GOT3 (cell line): ENCODE measurements at regions not wholly inside any gene's neighbourhood (a gene's known extent, or its start where the extent isn't known, plus 50 kb on each side); places are given as distances from the start of the nearest gene placed in this dataset.

Experiments used
- DNase-seq: peaks from one replicate; lab custom pipeline; 2025; ENCODE audit warnings: mixed read lengths; lab: John Stamatoyannopoulos, UW

DNA sequence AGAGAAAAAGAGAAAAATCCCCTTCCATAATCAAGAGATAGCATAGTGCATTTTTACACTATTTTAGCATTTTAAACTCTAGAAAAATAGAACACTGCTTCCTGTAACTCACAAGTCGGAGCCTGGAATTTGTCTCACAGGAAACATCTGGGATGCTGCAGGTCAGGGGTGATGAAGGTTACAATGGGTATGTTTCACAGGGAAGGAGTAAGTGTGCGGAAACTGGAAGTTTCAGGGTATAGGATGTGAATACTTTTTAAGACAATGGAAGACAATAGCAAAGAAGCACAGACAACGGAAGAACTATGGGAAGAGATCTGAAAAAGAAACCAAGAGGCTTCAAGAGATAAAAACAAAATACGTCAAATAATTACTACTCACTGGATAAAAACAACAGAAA, 361.0 kb upstream of the MARCKS start:
- no peak for DNase-seq

DNA sequence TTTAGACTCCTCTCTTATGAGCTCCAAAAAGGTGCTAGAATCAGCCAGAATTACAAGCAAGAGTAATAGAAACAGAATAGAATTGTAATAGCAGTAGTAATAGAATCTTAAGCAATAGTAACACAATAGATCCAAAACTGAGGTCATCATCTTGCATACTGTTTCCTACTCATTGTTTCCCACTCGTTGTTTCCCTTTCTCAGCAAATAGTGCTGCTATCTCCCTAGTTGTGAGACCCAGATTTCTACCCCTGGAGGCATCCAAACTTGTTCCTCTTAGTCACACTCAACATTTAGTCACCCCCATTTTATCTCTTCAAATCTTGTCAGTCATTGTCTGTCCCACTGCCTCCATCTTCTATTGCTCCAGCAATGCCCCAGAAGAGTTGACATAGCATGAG, 356.9 kb upstream of the MARCKS start:
- DNase-seq = no peak

DNA sequence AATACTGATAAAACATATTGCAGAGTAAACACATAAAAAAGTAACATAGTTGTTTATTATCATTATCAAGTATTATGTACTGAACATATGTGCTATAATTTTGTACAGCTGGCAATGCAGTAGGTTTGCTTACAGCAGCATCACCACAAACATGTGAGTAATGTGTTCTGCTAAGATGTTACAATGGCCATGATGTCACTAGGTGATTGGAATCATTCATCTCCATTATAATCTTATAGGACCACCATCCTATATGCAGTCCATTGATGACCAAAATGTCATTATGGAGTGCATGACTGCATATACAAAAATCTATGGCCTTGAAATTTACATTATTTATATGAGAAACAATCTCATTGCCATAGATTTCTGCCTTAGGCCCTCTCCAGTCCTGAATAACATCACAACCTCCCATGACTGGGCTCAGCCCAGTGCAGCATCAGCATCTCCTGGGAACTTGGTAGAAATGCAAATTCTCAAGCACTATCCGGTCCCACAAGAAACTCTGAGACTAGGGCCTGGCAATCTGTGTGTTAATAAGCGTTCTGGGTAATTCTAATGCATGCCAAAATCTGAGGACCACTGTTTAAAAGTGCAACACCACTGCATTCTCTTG, 352.0 kb upstream of the MARCKS start:
- no peak for DNase-seq

DNA sequence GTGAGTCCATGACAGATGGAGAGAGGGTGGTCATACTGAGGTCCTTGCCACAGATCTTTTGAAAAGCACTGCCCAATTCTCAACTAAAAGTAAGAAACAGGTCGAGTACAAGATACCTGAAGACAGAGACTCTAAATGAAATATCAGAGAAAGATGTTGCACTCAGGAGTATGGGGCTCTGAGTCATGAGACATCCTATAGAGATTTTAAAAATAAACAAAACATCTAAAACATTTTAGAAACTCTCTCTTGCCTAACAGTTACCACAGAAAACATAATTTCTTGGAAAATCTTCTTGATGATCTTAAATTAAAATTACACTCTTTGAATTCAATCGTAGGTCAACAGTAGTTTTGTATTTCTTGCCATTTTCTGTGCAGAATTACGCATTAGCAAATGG, 348.9 kb upstream of the MARCKS start:
- DNase-seq = no peak

DNA sequence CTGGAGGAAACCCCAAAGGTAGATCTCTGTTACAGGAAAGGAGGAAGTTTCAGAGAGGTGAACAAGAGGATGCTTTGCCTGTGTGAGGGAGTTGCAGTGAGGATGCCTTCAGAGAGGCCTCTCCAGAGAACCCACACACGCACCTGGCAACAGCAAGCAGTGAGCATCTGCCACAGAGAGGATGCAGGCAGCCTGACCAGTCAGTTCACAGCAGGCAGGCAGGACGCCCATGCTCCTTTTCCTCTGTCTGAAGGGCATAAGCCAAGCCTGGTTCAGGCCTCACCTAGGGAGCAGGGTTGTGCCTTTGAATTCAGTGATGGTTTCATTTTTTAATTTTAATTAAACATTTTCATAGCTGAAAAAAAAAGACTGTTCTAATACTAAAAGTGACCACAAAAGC, 346.0 kb upstream of the MARCKS start:
- no peak for DNase-seq

DNA sequence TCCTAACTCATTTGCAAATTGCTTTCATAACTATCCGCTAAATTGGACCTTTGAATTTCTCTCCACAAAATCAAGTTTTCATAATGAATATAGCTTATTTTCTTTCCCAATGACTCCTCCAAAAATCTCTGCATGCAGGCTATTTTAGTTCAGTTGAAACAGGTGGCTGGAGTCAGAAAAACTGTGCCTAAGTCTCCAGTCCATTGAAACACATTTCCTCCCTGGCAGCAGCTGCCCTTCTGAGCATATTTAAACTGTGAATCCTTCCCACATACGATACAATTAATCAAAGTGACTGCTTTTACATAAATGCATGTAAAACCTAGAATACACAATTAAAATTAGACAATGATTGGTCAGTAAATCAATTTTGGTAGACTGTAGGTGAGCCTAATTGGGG, 344.6 kb upstream of the MARCKS start:
- DNase-seq = no peak

DNA sequence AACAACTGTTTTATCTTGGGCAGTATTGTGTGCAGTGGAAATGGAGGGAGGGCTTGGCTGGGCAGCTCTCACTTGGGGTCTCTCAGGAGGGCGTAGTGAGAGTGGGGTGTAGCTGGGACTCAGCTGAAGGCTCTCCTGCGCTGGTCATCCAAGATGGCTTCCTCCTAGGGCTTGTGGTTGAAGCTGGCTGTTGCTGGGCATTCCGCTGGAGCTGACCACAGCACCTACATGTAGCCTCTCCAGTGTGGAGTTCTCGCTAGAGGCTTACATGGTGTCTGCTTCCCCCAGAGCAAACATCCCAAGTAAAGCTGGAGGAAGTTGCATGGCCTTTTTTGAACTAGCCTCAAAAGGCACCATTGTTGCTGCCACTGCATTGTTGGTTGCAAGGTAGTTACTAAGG, 344.1 kb upstream of the MARCKS start:
- DNase-seq = no peak

DNA sequence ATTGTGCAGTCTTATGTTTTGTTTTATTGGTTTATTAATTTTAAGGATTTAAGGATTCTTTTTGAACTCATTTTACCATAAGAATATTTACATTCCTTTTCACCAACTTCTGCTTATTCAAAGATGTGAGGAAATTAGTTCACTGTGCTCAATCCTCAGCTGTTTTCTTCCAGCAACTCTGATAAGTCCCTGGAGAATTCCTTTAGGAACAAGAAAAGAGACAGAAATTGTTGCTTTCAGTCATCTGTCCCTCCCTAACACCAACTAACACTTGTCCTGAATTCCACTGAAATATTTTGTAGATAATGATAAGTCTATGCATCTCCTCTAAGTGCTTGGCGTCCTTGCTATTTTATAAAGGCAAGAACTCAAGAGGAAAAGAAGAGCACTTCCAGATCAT, 334.8 kb upstream of the MARCKS start:
- no peak for DNase-seq

DNA sequence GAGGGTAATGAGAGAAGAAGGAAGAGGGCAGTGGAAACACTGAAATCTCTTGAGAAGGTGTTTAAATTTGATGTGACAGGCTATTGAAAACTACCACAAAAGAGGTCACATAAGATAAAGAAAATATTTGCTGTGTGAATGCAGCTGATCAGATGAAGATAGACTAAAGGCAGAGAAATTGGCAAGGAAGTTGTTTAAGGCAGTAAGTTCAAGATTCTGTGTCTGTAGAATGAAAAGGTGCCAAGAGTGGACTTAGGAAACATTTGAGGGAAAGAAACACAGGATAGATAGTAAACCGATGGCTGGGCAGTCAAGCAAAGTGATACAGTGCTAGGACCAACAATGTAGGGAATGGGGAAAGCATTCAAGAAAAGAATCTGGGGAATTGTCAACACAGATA, 332.3 kb upstream of the MARCKS start:
- no peak for DNase-seq

DNA sequence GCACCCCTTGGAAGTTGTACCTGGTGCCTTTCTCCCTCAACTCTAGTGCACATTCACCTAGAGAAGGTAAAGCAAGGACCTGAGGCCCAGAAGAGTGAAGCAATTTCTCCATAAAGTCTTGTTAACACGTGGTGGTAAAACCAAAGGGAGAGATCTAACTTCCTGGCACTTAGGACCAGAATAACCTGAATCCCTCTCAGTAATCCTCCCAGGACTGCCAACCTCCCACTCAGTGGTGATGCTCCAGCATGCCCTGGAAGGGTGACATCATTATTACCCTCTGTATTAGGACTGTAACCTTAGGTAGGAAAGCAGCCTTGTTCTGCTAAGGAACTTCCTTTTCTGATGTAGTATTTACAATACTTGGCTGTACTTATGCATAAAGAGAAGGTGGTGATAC, 330.6 kb upstream of the MARCKS start:
- DNase-seq = no peak

DNA sequence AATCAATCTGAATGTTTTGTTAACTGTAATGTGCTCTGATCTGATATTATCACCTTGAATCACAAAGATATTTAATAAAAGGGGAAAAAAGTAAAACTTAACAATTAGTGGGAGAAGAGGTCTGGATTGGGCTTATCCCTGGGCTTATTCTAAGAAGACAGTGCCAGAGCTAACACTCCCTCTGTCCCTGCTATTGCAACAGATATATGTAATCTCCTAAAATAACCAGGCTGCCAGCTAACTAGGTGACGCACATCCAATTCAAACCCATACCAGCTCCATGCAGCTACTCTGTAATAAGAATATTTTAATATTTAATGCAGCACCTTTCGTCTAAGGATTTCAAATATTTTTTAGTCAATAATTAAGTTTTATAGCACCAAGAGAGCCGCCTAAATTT, 330.1 kb upstream of the MARCKS start:
- DNase-seq = no peak

DNA sequence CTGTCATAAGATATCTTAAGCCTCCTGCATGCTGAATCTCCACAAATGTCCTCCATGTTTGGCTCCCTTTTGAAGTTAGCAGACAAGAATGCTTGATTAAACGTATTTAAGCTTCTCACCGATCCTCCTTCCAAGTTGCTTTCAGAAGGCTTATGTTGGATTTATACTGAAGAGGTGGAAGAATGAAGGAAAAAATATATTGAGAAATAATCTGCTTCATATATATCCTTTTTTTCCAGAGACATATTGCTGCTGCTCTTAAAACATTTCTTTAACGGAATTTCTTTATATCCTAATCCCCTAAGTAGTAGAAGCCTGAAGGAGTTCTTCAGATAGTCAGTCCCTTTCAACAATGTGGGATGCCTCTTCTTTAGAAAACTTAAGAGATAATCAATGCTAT, 329.0 kb upstream of the MARCKS start:
- DNase-seq = no peak

DNA sequence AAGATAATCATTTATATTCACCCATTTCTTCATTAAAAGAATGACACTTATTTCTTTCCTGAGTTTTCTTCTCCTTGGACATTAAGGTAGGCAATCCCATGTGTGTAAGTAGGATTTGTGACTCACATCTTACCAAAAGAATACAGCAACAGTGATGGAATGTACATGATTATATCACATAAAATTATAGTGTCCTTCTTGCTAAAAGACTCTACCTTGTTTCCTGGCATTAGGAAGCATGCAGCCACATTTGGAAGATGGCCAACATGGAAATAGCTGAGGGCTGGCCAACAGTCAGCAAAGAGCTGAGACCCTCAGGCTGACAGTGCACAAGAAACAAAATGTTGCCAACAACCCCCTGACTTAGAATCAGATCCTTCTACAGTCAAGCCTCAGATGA, 327.9 kb upstream of the MARCKS start:
- no peak for DNase-seq

DNA sequence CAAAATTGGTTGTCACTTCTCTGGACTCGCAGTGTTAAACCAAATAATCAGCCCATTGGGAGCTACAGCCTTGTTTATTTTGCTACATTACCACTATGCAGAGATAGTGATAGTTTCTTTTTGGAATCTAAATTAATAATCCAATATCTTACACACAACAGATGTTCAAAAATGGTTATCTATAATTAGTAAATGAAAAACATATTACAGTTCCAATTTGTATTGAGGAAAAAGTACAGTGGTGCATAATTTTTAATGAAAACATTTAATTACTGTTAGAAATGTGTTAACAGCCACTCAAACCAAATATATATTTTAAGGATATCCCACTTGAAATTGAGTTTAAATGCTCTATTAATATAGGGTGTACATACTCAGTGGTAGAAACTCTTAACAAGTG, 327.3 kb upstream of the MARCKS start:
- DNase-seq = no peak

DNA sequence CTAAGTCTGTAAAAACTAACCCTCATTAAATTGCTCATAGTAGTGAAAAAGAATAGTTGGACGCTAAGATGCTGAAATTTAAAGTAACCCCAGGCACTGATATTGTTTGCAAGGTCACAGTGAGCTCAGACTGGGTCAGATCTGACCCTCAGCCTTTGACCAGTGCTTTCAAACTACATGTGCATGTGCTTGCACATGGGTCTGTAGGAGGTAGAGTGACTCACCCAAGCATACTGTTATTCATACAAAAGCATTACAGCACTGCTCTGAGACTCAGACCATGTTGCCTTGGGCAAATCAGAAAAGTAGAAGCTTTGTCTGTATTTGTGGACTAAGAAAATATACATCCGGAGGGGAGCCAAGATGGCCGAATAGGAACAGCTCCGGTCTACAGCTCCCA, 326.4 kb upstream of the MARCKS start:
- DNase-seq = no peak

DNA sequence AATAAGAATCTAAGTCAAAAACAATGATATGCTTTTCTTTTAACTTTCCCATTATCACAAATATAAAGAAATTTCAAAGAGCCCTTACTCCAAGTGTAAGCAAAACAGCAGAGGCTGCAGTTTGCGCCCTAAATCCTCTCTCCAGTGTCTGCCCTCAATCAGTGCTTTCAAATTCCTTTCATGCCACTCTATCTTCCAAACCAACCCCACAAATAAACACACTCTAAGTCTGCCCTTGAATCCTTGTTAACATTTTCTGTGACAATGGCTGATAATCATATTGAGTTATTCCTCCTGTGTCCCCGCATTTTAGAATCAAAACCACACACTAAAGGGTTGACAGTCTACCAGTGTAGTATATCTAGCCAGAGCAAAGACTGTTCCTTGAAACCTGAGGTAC, 317.9 kb upstream of the MARCKS start:
- DNase-seq = no peak

DNA sequence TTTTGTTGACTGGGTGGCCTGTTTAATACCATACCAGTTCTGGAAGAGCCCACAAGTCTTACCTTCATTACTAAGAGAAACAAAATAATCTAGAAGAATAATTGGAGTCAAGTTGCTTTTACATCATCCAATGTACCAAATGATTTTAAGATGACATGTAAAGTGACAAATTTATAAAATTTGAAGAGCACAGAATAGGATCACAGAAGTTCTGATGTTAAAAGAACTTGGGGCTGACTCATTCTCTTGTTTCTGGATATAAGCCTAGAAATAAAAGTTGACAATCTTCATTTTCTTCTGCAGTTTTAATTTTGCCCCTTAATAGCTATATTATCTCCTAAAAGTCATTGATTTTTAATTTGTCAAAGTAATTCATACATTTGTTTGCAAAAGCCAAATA, 317.5 kb upstream of the MARCKS start:
- no peak for DNase-seq

DNA sequence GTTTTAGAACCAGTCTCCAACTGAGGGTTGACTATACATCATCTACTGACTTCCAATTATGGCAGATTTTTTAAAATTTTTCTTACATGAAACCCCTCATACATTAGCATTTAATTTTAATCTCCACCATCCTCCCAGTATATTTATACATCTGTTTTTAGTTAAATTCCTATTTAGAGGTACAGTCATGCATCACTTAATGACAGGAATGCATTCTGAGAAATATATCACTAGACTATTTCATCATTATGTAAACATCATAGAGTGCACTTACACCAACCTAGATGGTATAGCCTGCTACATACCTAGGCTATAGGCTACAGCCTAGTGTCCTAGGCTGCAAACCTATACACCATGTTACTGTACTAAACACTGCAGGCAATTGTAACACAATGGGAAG, 316.7 kb upstream of the MARCKS start:
- no peak for DNase-seq

DNA sequence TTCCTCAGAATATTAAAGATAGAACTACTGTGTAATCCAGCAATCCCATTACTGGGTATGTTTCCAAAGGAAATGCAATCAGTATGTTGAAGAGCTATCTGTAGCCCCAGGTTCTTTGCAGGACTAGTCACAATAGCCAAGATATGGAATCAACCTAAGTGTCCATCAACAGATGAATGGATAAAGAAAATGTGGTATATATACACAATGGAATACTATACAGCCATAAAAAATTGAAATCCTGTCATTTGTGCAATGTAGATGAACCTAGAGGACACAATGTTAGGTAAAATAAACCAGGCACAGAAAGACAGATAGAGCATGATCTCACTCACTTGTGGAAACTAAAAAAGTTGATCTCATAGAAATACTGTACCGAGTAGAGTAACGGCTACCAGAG, 306.0 kb upstream of the MARCKS start:
- no peak for DNase-seq

DNA sequence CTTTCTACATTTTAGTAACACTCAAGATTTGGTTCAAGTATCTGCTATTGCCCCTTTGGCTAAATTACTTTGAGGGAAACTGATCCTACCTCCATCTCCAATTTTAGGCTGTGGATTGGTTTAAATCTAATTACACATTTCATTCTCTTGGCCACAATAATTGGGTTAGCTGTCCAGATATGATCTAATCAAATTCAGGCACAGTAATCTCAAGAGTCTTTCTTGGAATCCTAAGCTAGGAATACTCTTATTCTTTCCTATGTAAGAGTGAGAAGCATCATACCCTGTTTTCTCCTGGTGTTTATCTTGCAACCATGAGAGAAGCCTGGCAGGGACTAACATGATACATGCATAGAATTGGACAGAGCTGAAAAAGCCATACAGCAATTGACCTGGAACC, 300.4 kb upstream of the MARCKS start:
- no peak for DNase-seq

DNA sequence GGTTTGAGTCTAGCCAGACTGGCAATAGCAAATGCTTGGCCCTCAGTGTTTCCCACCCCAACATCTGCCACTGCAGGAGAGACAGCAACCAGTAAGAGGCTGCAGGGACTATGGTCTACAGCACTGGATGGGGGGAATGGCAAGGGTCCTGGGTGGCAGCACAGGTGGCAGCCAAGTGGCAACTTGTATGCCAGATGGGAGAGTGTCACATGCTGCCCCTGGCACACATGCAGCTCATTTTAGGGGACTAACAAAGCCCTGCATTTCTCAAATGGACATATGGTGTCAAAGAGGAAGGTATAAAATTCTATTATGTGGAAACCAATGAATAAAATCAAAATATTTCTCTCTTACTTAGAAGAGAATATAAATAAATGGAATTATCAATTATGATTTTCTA, 298.7 kb upstream of the MARCKS start:
- DNase-seq = no peak

DNA sequence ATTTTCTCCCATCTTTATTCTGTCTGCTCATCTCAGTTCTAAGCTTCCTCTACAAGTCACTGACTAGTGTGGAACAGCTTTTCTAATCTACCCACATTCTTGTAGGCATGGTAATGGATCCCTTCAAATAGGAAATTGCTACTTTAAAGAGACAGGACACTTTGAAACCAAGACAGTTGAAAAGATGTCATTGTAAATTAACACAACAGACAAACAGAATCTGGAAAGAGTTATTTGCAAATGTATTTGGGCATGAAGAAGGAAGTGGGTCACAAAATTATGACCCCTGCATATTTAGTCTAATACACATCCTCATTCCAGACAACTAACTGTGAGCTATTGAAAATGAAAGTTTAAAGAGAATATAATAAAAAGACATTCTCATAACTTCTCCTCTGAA, 298.2 kb upstream of the MARCKS start:
- DNase-seq = no peak

DNA sequence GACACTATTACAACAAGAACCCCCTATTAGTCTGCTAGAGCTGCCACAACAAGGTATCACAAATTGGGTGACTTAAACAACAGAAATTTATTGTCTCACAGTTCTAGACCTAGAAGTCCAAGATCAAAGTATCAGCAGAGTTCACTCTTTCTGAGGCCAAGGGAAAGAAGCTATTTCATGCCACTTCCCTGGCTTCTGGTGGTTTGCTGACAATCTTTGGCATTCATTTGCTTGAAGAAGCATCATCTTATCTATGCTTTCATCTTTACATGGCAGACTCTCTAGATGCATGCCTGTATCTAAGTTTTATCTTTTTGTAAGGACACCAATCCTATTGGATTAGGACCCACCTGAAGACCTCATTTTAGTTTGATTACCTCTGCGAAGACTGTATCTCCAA, 296.8 kb upstream of the MARCKS start:
- DNase-seq = no peak

DNA sequence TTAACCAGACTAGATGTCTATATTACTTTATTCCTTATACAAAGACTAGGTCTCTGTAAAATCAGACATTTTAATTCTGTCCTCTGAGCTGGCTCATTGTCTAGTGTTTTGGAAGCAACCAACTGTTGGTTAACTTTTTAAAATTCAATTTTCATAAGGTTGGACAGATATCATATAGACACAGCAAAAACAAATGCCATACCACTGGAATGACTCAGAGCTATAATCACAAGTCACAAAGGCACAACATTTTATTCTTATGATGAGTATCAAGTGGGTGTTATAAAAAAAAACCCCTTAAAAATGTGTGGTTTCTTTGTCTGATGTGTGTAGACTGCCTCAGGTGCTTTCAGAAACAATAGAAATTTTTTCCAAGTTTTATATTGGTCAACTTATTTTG, 296.2 kb upstream of the MARCKS start:
- DNase-seq = no peak

DNA sequence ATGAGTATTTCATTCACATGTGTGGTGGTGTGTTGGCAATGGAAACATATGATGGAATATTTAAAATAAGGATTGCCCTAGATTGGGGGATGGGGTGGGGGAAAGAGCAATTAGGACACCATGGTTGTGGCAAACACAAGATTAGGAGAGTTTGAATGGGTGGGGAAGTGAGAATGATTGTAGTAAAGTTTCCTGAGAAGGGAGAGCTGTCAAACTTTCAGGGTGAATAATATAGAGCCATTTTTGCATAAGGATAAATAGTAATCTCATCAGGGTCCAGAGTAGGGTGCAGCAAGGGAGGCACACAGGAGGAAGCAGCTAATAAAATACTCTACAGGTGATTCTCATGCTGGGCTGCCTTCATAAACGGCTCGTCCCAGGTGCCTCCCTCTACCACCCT, 294.9 kb upstream of the MARCKS start:
- no peak for DNase-seq
